Brain microvascular endothelial cell (primary cell): ENCODE measurements at regions not wholly inside any gene's neighbourhood (a gene's known extent, or its start where the extent isn't known, plus 50 kb on each side); places are given as distances from the start of the nearest gene placed in this dataset.

ENCODE experiments used
- DNase-seq: peaks from one replicate; pipeline ENCODE4 v3.0.0-alpha.2; 2020
- H3K27ac ChIP-seq: fragments of 250-450 bp; sonication (Bioruptor Pico); 2 replicates; pipeline ENCODE4 v1.5.1; 2020; ENCODE audit warnings: mild to moderate bottlenecking, moderate library complexity
- H3K27me3 ChIP-seq: fragments of 250-450 bp; sonication (Bioruptor Pico); replicated peaks from 2 replicates; pipeline ENCODE4 v1.5.1; 2020; ENCODE audit warnings: mild to moderate bottlenecking
- H3K36me3 ChIP-seq: fragments of 250-450 bp; sonication (Bioruptor Pico); replicated peaks from 2 replicates; pipeline ENCODE4 v1.5.1; 2020; ENCODE audit warnings: mild to moderate bottlenecking
- H3K4me3 ChIP-seq: 2 replicates; pipeline ENCODE4 v1.5.1; 2011; ENCODE audit warnings: low read depth, mild to moderate bottlenecking, control low read depth, low read length, moderate library complexity
- in situ Hi-C: cut with HindIII; loops from 2 replicates; pipeline ENCODE4 v1.10.0; 2017; ENCODE audit warnings: low sequenced_read_pairs, low pct_ligation_motif_present
- TF ChIP-seq, protein P1 (sequence below): IDR thresholded peaks from 2 replicates; pipeline ENCODE4 v1.5.1; 2011; ENCODE audit warnings: low read depth, mild to moderate bottlenecking, moderate library complexity, low read length, control low read depth, inconsistent platforms; ENCODE audit errors: missing control alignments

- in situ Hi-C loops = no loop called here
- TF ChIP-seq, protein P1, sequence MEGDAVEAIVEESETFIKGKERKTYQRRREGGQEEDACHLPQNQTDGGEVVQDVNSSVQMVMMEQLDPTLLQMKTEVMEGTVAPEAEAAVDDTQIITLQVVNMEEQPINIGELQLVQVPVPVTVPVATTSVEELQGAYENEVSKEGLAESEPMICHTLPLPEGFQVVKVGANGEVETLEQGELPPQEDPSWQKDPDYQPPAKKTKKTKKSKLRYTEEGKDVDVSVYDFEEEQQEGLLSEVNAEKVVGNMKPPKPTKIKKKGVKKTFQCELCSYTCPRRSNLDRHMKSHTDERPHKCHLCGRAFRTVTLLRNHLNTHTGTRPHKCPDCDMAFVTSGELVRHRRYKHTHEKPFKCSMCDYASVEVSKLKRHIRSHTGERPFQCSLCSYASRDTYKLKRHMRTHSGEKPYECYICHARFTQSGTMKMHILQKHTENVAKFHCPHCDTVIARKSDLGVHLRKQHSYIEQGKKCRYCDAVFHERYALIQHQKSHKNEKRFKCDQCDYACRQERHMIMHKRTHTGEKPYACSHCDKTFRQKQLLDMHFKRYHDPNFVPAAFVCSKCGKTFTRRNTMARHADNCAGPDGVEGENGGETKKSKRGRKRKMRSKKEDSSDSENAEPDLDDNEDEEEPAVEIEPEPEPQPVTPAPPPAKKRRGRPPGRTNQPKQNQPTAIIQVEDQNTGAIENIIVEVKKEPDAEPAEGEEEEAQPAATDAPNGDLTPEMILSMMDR = no peak
- Histone ChIP-seq H3K27me3 (no peaks in the 10 kb centered on the region), H3K4me3 (no peak overlapping the region), H3K27ac (no peak overlapping the region), H3K36me3 (no peaks in the 10 kb centered on the region)
- no peak for DNase-seq
Measured at GRCh38 chr2:236981701-236982485, 103.8 kb upstream of the COPS8 start.

DNA sequence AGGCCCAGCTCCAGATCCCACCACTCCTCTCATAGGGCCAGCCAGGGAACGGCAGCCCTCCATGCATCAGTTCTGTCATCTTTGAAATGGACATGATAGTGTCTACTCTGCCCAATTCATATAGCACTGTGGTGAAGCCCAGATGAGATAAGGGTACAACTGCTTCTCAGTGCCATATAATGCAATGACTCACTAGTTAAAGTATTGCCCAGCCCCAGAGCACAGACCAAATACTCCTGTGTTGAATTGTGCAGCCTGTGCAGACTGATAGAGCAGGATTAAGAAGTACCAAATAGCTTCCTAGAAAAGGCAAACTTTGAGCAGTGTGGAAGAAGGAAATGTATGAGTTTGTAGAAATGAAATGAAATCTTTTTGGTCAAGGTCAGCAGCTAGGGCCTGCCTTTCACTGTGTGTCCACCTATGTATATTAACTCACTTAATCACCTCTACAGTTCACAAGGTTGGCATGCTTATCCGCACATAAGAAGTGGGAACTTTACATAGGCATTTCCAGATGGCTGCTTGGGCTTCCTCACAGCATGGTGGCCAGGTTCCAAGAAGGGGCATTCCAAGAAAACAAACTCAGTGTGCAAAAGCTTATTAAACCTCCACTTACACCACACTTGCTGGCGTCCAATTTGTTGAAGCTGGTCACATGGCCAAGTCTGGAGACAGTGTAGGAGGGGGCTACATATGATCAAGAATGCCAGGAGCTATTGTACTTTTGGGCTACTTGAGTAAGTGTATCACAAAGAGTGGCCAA, 102.8 kb upstream of the COPS8 start:
- no peak for DNase-seq
- in situ Hi-C loops = no loop called here

DNA sequence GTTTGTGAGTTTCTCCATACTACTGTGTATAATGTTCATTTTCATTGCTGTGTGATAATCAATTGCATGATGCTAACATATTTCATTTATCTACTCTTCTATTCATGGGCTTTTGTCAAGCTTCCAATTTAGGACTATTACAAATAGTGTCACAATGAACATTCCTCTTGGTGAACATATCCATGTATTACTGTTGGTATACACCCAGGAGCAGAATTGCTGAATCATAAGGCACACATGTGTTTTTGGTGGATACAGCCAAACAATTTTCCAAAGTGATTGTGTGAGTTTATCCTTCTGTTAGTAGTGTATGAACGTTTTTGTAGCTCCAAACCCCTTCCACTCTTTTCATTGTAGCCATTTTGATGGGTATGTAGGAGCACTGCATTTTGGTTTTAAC, 101.6 kb upstream of the COPS8 start:
- no peak for DNase-seq
- H3K27ac ChIP-seq = no peak overlapping the region
- H3K4me3 ChIP-seq = no peak overlapping the region
- H3K36me3 ChIP-seq = no peaks in the 10 kb centered on the region
- in situ Hi-C loops = no loop called here
- TF ChIP-seq, protein P1 = no peak
- no peaks in the 10 kb centered on the region for H3K27me3 ChIP-seq

More for the DNA sequence above, 102.8 kb upstream of the COPS8 start:
- no peaks in the 10 kb centered on the region for H3K27me3 ChIP-seq
- H3K36me3 ChIP-seq = no peaks in the 10 kb centered on the region
- H3K27ac ChIP-seq = no peak overlapping the region
- TF ChIP-seq, protein P1 = no peak
- H3K4me3 ChIP-seq = no peak overlapping the region

DNA sequence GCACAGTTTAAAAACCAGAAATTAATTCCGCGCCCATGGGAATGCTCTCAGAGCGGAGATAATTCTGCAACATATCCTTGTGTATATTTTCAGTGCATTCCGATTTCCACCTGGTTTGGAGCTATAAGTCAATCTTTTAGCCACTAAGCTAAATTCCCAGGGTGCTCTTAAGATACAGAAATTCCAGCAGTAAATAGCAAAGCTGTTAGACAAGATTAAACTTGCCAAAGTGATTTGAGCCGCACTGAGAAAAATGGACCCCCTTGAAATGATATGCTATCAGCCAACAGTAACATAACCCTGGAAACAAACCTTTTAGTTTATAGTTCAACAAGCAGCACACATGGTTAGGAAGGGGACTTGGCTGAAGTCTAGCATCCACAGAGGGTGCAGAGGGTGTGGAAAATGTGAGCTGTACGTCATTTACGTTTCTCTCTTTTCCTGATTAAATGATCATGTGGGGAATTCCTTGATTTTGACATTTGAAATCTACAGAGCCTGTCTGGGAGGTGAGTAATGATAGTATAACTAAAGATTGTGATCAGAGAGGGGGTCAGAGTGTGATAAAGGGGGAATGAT, 99.8 kb upstream of the COPS8 start:
- Histone ChIP-seq H3K27ac (no peak overlapping the region), H3K4me3 (no peak overlapping the region), H3K36me3 (no peaks in the 10 kb centered on the region), H3K27me3 (no peaks in the 10 kb centered on the region)
- DNase-seq = no peak
- TF ChIP-seq, protein P1 = no peak
- in situ Hi-C loops = no loop called here

GRCh38 chr2:236986524-236987330, 99.0 kb upstream of the COPS8 start:
- in situ Hi-C loops = no loop called here
- H3K4me3 ChIP-seq = no peak overlapping the region
- H3K27me3 ChIP-seq = peaks cover 1% of the 10 kb centered on the region
- H3K27ac ChIP-seq = no peak overlapping the region
- TF ChIP-seq, protein P1 = no peak
- no peak for DNase-seq
- no peaks in the 10 kb centered on the region for H3K36me3 ChIP-seq
